ENCODE measurements at regions not wholly inside any gene's neighbourhood (a gene's known extent, or its start where the extent isn't known, plus 50 kb on each side); places are given as distances from the start of the nearest gene placed in this dataset.

DNA sequence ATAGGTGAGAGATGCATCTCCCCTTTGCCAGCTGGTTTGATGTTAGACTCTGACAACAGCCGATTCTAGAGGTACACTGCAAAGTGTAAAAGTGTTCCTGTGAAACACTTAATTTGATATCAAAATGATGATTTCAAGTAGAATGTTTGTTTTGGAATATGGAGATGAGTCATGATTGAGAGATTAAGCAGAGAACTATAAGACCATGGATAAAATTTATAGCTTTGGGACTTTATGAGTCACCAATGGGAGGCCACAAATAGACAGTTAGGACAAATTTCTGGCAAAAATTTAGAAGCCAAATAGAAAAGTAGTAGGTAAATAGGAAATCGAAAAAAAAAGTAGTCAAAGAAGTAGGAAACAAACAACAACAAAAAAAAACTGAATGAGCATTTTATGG lies 672.5 kb downstream of the NSUN3 start (continued):
- TF ChIP-seq, protein P1, sequence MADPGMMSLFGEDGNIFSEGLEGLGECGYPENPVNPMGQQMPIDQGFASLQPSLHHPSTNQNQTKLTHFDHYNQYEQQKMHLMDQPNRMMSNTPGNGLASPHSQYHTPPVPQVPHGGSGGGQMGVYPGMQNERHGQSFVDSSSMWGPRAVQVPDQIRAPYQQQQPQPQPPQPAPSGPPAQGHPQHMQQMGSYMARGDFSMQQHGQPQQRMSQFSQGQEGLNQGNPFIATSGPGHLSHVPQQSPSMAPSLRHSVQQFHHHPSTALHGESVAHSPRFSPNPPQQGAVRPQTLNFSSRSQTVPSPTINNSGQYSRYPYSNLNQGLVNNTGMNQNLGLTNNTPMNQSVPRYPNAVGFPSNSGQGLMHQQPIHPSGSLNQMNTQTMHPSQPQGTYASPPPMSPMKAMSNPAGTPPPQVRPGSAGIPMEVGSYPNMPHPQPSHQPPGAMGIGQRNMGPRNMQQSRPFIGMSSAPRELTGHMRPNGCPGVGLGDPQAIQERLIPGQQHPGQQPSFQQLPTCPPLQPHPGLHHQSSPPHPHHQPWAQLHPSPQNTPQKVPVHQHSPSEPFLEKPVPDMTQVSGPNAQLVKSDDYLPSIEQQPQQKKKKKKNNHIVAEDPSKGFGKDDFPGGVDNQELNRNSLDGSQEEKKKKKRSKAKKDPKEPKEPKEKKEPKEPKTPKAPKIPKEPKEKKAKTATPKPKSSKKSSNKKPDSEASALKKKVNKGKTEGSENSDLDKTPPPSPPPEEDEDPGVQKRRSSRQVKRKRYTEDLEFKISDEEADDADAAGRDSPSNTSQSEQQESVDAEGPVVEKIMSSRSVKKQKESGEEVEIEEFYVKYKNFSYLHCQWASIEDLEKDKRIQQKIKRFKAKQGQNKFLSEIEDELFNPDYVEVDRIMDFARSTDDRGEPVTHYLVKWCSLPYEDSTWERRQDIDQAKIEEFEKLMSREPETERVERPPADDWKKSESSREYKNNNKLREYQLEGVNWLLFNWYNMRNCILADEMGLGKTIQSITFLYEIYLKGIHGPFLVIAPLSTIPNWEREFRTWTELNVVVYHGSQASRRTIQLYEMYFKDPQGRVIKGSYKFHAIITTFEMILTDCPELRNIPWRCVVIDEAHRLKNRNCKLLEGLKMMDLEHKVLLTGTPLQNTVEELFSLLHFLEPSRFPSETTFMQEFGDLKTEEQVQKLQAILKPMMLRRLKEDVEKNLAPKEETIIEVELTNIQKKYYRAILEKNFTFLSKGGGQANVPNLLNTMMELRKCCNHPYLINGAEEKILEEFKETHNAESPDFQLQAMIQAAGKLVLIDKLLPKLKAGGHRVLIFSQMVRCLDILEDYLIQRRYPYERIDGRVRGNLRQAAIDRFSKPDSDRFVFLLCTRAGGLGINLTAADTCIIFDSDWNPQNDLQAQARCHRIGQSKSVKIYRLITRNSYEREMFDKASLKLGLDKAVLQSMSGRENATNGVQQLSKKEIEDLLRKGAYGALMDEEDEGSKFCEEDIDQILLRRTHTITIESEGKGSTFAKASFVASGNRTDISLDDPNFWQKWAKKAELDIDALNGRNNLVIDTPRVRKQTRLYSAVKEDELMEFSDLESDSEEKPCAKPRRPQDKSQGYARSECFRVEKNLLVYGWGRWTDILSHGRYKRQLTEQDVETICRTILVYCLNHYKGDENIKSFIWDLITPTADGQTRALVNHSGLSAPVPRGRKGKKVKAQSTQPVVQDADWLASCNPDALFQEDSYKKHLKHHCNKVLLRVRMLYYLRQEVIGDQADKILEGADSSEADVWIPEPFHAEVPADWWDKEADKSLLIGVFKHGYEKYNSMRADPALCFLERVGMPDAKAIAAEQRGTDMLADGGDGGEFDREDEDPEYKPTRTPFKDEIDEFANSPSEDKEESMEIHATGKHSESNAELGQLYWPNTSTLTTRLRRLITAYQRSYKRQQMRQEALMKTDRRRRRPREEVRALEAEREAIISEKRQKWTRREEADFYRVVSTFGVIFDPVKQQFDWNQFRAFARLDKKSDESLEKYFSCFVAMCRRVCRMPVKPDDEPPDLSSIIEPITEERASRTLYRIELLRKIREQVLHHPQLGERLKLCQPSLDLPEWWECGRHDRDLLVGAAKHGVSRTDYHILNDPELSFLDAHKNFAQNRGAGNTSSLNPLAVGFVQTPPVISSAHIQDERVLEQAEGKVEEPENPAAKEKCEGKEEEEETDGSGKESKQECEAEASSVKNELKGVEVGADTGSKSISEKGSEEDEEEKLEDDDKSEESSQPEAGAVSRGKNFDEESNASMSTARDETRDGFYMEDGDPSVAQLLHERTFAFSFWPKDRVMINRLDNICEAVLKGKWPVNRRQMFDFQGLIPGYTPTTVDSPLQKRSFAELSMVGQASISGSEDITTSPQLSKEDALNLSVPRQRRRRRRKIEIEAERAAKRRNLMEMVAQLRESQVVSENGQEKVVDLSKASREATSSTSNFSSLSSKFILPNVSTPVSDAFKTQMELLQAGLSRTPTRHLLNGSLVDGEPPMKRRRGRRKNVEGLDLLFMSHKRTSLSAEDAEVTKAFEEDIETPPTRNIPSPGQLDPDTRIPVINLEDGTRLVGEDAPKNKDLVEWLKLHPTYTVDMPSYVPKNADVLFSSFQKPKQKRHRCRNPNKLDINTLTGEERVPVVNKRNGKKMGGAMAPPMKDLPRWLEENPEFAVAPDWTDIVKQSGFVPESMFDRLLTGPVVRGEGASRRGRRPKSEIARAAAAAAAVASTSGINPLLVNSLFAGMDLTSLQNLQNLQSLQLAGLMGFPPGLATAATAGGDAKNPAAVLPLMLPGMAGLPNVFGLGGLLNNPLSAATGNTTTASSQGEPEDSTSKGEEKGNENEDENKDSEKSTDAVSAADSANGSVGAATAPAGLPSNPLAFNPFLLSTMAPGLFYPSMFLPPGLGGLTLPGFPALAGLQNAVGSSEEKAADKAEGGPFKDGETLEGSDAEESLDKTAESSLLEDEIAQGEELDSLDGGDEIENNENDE (IDR thresholded peaks at IDR 0.05; ENCODE audit: insufficient replicate concordance, low read length) = no peak
- TF ChIP-seq TCF12 (IDR thresholded peaks at IDR 0.05; ENCODE audit: low read depth, low read length) (no peak), TBP (IDR thresholded peaks at IDR 0.05; ENCODE audit: low read depth, low read length) (no peak), KDM5A (IDR thresholded peaks at IDR 0.05; ENCODE audit: low read length) (no peak), CTBP2 (IDR thresholded peaks at IDR 0.05; ENCODE audit: borderline replicate concordance, insufficient read depth, insufficient read length, low read length) (no peak), SP1 (IDR thresholded peaks at IDR 0.05; ENCODE audit: low read depth, low read length) (no peak), NANOG (IDR thresholded peaks at IDR 0.05; ENCODE audit: insufficient read depth, low read depth, low read length, poor library complexity, severe bottlenecking) (no peak), TEAD4 (IDR thresholded peaks at IDR 0.05; ENCODE audit: low read depth, low read length) (no peak), SIRT6 (IDR thresholded peaks at IDR 0.05; ENCODE audit: low read length) (no peak)
- TF ChIP-seq, protein P2, sequence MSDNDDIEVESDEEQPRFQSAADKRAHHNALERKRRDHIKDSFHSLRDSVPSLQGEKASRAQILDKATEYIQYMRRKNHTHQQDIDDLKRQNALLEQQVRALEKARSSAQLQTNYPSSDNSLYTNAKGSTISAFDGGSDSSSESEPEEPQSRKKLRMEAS (IDR thresholded peaks at IDR 0.05) = no peak
- TF ChIP-seq, protein P3, sequence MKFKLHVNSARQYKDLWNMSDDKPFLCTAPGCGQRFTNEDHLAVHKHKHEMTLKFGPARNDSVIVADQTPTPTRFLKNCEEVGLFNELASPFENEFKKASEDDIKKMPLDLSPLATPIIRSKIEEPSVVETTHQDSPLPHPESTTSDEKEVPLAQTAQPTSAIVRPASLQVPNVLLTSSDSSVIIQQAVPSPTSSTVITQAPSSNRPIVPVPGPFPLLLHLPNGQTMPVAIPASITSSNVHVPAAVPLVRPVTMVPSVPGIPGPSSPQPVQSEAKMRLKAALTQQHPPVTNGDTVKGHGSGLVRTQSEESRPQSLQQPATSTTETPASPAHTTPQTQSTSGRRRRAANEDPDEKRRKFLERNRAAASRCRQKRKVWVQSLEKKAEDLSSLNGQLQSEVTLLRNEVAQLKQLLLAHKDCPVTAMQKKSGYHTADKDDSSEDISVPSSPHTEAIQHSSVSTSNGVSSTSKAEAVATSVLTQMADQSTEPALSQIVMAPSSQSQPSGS (IDR thresholded peaks at IDR 0.05; ENCODE audit: low read length) = no peak

Measured in H1 (cell line).